ENCODE measurements at regions not wholly inside any gene's neighbourhood (a gene's known extent, or its start where the extent isn't known, plus 50 kb on each side); places are given as distances from the start of the nearest gene placed in this dataset.
"Not testable (repeated sequence)": the region's sequence is repeated elsewhere in the genome, so short reads cannot be mapped to it uniquely, and the experiment has no call there.

DNA sequence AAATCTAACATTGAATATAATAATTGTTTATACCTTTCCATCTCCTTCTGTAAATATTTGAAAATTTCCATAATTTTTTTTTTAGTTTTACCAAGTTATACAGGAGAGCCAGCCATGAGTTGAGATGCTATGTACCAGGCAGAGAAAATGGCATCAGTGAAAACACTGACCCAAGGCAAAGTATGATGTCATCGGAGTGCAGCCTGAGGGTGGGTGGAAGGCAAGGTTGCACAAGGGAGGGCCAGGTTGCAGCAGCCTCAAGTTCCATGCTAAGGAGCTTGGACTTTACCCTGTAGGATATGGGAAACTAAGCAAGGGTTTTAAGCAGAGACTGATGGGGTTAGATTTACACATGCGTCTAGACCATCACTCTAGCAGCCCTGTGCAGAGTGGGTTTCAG is 441.1 kb downstream of the BCAT1 start:
- DNase-seq (ENCODE audit: low read depth), result no peak

DNA sequence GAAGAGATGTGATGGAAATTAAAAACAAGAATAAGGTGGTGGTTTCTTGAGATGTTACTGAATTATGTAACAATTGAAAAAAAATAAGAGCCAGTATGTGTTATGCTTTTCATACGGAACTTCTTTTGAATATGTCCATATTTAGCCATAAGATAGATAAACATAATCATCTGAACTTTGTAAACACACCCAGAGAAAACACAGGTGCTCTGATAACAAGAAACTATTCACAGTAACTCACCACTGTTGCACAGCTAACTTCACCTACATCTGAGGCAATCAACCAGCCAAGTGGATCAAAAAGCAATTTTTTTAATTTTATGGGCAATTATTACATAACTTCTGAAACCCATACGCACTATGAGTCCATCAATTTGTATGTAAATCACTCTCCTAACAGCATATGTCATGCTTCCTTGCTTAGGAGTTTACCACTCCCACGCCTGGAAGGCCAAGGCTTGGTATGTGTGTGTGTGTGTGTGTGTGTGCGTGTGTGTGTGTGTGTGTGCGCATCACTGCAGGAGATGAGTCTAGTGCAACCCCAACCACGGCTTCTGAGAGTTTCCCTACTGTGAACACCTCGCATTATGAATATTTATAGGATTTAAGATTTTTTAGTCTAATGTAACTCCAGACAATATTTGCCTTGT is 443.4 kb downstream of the BCAT1 start:
- no peak for DNase-seq (ENCODE audit: low read depth)

DNA sequence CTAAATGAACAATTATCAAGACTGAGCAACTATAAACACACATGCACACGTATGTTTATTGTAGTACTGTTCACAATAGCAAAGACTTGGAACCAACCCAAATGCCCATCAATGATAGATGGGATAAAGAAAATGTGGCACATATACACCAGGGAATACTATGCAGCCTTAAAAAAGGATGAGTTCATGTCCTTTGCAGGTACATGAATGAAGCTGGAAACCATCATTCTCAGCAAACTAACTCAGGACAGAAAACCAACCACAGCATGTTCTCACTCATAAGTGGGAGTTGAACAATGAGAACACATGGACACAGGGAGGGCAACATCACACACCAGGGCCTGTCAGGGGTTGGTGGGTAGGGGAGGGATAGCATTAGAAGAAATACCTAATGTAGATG is 445.4 kb downstream of the BCAT1 start:
- not testable (repeated sequence) for DNase-seq (ENCODE audit: low read depth)

DNA sequence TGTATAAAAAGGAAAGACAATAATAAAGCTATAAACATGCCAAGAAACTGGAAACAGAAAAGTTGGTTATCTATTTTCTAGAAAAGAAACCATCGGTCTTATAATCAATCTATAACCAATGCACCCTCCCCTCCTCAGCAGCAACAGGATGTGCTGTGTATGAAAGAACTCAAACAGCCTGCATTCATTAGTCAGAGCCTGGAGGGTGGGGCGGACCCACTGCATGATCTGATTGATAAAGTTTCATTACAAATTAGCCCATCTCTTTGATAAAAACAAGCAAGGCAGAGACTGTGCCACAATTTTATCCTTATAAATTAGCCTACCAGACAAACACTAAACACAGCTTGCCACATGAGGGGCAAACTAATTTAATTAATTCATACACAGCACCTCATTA is 448.1 kb downstream of the BCAT1 start:
- DNase-seq (ENCODE audit: low read depth), result no peak

DNA sequence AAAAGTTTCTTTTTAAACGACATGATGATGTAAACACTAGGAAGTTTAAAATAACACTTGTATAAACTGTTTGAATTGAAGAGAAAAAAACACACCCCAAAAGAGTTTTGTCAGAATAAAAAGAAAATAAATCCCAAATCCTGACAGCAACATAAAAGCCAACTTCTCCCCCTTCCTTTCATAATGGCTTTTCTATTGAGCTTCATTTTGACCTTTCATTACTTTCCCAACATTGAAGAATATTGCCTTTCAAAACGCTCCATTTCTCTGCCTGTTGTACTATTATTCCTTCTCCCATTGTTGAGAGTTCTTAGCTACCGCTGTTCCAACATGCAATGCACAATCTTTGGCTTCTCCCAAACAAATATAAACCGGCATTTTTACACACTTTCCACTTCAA is 448.5 kb downstream of the BCAT1 start:
- no peak for DNase-seq (ENCODE audit: low read depth)

DNA sequence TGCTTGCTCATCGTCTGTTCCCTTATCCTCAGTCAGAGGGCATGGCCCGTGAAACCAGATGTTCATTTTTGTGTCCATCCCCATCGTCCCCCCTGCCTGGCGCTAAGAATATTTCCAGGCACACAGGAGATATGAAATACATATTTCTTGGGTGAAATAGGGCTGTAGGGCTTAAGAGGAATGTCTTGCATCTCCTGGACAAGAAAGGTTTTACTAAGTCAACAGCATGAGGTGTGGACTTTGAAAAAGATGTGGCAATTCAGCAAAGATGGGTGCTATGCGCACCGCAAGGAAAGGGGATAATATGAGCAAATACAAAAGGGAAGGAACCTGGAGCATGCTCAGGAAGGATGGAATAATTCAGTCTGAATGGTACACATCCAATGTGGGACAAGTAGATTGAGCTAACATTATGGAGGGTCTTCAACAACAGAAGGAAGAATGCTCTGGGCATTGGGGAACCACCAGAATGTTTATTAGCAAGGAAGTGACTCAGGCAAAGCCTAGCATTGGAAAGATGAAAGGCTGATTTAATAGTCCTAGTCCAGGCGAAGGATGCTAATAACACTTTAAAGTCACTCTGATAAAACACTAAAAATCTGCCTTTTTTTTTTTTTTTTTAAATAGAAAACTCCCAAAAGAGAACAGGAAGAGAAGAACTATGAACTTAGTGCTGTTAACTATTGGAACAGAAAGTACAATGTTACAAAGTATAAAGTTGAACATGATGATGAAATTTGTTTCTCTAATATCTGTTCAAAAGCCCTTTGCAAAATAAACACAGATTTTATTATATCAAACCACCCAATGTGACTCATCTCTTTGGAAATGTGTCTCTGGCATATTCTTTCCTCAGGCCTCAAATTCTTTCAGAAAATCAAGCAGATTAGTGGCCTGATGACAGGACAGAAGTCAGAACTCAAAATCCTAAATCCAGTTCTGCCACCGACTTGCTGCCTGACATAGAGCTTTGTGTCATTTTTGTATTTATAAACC is 449.5 kb downstream of the BCAT1 start:
- no peak for DNase-seq (ENCODE audit: low read depth)

DNA sequence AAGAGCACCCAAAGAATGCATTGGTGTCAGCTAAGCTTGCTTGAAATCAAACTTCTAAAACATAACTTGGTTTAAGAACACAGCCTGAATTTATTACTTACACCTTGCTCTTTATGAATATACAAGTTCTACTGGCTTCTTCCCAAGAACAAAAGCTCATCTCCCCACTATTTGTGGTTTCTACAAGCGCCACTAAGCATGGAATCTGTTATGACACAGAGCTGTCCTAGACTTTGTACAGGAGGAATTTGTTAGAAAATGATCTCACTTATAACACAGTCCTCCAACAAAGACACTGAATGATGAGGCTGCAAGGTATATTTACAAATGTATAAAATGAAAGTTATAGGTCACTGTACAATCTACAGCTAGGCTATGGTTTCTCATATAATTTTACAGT is 452.1 kb downstream of the BCAT1 start:
- no peak for DNase-seq (ENCODE audit: low read depth)

DNA sequence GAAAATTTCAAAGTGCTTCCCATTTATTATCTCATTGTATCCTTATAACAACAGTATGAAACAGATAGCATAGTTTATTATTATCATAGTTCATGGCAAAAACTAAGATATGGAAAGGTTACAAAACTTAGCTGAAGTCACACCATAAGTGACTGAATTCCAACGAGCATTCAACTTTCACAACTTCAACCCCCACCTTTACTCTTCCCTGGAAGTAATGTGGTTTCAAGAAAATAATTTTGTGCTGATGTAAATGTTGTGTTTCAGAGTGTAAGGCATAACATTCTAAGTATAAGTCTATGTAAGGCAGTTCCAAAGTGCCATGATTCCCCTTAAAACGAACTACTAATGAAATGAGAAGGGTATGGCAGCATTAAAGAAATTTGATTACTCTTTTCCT is 454.5 kb downstream of the BCAT1 start:
- no peak for DNase-seq (ENCODE audit: low read depth)

DNA sequence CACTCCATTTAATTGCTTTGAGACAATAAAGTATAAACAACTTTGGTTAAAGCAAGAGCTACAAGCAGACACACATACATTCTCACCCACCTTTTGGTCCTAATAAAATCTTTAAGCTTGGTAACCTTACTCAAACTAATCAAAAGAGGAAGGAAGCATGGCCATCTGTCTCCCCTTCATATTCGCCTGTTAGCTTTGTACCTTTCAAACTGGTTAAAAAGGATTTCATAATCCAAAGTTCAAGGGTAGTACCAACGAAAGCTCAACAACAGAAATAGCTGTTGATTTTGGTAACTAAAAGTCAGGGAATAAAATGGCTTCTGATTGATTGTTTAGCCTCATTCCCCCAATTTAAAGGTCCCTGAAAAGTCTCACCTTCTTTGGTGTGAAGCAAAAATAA is 456.9 kb downstream of the BCAT1 start:
- DNase-seq (ENCODE audit: low read depth), result no peak

DNA sequence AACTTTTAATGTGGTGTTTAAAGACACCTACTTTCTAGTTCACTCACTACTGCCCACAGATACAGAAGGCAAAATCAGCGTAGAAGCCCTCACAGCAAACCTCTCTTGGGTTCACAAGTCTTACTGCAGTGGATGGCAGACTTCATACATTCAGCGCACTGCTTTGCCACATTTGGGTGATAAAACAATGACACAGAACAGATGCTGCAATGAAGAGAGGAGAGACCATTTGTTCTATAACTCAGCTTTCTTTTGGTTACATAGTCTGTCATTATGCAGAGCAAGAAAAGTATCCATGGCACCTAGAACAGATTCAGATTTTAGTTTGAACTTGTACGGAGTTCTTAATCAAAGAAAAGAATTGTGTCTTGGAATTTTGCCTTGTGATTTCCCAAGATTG is 459.0 kb downstream of the BCAT1 start:
- no peak for DNase-seq (ENCODE audit: low read depth)

DNA sequence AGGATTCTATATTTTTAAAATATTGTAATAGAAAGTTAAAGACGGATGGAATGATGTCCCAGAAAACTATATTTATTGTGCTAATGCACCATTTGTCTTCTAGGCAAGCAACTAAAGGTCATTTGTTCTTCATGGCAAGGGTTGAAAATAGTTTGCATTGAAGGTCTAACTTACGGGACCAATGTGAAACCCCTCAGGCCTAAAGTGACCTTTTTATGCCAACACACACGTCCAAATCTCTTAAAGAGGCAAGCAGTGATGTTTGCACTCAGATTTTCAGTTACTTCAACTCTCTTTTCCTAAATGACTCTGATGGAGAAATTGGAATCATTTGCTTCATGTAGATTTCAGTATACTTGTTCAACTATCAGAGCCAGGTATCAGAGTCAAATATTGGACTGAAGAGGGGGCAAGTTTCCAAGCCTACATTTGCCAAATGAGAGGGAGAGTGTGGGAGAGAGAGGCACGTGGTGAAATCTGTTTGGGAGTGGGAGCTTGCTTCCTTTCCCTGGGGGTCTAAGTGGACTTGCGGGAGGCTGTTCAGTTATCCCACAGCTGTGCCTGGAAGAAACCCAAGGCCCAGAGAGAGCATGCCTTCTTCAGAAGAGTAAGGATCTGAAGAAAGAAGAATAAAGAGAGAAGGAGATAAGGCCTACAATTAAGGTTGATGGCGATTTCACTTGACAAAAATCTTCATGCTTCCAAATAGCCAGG is 459.8 kb downstream of the BCAT1 start:
- DNase-seq (ENCODE audit: low read depth), result no peak

DNA sequence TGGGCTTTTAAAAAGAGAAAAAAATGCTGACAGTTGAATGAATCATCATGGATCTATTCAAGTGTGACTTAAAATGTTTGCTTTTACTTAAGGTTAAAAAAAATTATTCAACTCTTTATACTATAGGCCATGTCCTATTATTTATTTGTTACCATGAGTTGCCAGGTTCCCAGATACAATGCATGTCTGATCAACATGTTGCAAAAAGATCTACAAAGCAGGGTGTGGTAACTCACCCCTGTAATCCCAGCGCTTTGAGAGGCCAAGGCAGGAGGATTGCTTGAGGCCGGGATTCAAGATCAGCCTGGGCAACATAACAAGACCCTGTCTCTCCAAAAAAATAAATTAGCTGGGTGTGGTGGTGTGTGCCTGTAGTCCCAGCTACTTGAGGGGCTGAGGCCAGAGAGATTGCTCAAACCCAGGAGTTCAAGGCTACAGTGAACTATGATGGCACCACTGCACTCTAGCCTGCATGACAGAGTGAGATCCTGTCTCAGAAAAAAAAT is 460.8 kb downstream of the BCAT1 start:
- no peak for DNase-seq (ENCODE audit: low read depth)

DNA sequence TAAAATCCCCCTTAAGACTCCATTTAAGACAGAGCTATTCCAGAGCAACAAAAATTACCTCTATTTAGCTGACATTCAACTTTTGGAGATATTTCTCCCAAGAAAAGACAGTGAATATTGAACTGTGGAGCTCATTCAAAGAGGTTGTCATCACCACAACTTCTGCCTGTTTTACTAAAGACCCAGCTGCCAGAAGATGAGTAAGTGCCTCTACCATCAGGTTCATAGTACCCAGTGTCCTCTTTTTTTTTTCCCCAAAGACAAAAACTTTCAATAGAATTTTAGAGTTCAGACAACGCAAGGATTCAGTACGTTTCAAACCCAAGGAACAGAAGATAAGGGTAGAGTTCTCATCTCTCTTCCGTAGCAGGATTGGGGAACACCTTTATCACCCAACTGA is 461.3 kb downstream of the BCAT1 start:
- DNase-seq (ENCODE audit: low read depth), result no peak

DNA sequence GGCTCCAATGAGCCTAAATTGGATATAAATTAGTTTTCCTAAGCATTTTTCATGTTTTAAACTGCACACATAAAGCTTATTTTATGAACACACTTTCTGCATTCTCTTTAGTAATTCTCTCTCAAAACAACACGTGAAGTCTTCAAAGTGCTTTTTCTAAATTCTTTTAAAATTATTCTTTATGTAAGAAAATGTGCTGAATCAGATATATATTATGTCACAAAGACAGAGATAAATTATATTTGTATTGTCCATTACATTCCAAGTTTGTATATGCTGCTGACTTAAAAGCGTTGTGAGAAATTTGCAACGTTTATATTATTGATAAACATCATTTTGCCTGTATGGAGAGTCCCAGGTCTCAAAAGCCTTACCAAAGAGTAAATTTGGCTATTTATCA is 465.2 kb downstream of the BCAT1 start:
- no peak for DNase-seq (ENCODE audit: low read depth)

DNA sequence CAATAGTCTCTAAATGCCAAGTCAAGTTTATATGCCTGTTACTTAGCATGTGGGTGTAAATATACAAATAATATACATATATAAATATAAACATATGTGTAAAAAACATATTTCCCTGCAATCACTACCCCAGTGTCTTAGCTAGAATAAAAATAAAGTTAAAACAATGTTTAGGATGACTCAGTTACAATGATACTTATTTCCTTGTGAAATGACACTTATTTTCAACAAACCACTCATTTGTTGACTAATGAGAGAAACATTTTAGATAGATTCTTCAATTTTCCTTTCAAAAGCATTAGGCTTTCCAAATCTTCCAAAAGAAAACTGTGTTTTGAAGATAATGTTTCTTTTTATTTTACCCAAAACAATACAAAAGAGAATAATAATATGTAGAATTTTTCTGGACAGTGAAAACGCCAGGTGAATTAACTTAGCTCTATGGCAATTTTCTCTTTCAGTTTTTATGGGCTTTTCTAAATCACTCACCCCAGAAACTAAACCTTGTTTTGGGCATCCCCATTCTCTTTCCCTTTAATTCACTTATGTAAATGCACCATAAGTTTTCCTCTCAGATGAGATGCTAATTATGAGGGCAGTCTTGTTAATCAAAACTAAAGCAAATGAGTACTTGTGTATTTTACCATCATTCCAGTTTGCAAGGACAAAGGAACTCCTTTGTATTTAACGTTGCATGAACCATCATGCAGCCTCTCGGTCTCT is 465.9 kb downstream of the BCAT1 start:
- DNase-seq (ENCODE audit: low read depth), result no peak

DNA sequence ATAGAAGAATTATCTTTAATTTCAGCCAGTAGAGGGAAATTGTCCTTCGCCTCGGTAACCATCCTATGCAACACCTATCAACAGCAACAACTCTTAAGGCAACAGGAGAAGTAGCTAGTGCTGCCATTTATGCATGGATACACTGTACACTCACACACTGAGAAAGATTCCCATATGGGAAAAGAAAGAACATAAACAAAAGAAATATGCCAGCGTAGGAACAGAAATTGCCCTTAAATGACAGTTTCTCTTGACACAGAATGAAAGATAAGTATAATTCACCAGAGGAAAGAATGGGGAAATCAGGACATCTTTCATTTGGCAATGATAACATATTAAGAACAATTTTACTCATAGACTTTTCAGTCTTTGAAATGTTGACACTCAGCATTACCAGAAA is 466.9 kb downstream of the BCAT1 start:
- no peak for DNase-seq (ENCODE audit: low read depth)

DNA sequence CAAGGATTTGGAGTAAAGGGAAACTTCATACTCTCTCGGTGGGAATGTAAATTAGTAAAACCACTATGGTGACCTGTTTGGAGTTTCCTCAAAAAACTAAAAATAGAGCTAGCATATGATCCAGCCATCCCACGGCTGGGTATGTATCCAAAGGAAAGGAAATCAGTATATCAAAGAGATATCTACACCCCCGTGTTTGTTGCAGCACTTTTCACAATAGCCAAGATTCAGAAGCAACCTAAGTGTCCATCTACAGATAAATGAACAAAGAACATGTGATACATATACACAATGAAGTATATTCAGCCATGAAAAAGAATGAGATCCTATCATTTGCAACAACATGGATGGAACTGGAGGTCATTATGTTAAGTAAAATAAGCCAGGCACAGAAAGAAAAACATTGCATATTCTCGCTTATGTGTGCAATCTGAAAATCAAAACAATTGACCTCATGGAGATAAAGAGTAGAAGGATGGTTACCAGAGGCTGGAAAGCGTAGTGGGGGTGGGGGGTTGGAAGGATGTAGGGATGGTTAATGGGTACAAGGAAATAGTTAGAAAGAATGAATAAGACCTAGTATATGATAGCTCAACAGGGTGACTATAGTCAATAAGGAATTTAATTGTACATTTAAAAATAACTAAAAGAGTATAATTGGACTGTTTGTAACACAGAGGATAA is 468.0 kb downstream of the BCAT1 start:
- DNase-seq (ENCODE audit: low read depth), result no peak

DNA sequence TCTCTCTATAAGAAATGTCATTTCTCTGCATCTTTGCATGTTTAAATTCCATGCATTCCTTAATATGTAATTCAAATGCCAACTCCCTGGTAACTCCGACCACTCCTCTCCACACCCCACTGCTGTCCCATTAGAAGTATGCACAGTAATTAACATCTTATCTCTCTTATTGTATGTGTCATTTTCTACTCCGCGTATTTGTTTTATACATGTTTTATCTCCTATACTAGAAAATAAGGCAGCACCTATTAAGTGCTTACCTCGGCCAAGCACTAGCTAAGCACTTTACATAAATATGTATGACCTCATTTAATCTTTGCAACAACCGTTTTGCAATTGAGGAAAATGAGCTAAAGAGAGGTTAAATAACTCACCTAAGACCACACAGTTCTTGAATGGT is 469.8 kb downstream of the BCAT1 start:
- no peak for DNase-seq (ENCODE audit: low read depth)

DNA sequence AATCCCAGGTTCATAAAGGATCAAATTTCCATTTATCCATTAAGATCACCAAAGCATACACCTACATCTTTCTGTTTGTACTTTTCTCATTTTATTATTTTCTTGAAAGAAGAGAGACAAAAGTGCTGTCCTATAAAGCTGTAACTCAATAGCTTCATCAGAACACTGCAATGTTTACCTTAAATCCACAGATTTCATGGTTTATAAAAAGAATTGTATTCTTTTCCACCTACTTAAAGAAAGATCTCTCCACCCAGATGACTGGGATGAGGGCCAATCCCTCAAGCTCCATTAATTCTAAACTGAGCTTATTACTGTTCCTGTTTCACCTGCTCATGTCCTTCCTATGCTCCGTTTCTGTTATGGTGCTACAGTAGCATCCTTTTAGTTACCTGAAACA is 470.6 kb downstream of the BCAT1 start:
- no peak for DNase-seq (ENCODE audit: low read depth)

DNA sequence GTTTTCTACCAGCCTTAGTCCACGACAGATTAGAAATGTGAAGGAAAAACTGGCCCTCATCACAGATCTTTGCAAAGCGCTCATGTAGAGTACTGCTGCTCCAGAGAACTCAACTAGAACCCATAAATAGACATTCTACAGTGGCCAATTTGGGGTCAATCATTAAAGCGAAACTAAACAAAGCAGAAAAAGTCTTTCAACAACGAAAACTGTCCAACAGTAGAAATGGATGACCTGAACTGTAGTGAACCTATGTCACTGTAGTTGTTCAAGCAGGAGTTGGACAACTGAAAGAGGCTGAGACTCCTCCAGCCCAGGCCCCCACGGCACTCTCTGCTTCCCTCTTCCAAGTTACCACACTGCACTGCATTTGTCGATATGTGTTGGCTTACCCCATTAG is 472.6 kb downstream of the BCAT1 start:
- no peak for DNase-seq (ENCODE audit: low read depth)

DNA sequence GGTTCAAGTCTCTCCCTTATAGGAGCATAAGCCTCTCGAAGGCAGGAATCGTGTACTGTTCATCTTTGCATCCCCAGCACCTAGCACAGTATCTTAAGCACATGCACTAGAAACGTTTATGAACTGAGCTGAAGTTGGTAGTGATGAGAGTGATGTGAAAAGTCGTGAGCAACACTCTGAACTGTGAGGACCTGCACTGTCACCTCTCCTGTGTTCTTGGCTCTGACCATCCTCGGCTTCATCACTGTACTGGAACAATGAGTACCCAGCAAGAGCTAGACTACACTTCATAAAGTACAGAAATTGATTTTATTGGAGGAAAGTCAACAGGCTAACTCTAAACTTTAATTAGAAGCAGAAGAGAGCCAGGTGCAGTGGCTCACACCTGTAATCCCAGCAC is 473.6 kb downstream of the BCAT1 start:
- DNase-seq (ENCODE audit: low read depth), result no peak

All from activated T-helper 9 cell treated with anti-CD3 and anti-CD28 coated beads, Interleukin-2, amount 50 U/mL, for 16 hours (primary cell).